Upper lobe of right lung (tissue), 1 donor: ENCODE measurements at regions not wholly inside any gene's neighbourhood (a gene's known extent, or its start where the extent isn't known, plus 50 kb on each side); places are given as distances from the start of the nearest gene placed in this dataset.

Experiments
- ATAC-seq: fragments of 200-7000 bp; cut with Tn5 transposase; one replicate; pipeline ENCODE4 v1.9.1; 2020; ENCODE audit warnings: mild to moderate bottlenecking, moderate library complexity
- DNase-seq: peaks from one replicate; pipeline ENCODE4 v3.0.0-alpha.2; 2020
- H3K27ac ChIP-seq: fragments of 200-600 bp; one replicate; pipeline ENCODE4 v1.8.0; 2022
- H3K27me3 ChIP-seq: fragments of 200-600 bp; one replicate; pipeline ENCODE4 v1.8.0; 2022; ENCODE audit warnings: mild to moderate bottlenecking
- H3K36me3 ChIP-seq: fragments of 200-600 bp; one replicate; pipeline ENCODE4 v1.8.0; 2022
- H3K4me1 ChIP-seq: fragments of 200-600 bp; one replicate; pipeline ENCODE4 v1.8.0; 2022
- H3K4me3 ChIP-seq: fragments of 200-600 bp; one replicate; pipeline ENCODE4 v1.8.0; 2022; ENCODE audit warnings: mild to moderate bottlenecking
- H3K9me3 ChIP-seq: fragments of 200-600 bp; one replicate; pipeline ENCODE4 v1.8.0; 2022
- CTCF ChIP-seq: fragments of 200-600 bp; IDR thresholded peaks from one replicate; pipeline ENCODE4 v1.8.0; 2022; ENCODE audit warnings: antibody characterized with exemption
- intact Hi-C: fragments of 100-400 bp; cut with DNase I; formaldehyde crosslinking; loops from one replicate; pipeline ENCODE4 v1.11.0; 2022
- donor health status: DM: no; HTN: yes; CAD: no; lungs with severe emphysema.

GRCh38 chrX:5250106-5250505 is 978.6 kb downstream of the NLGN4X start:
- Histone ChIP-seq H3K4me1 (no peaks in the 10 kb centered on the region), H3K27ac (no peak overlapping the region), H3K9me3 (no peaks in the 10 kb centered on the region), H3K4me3 (no peak overlapping the region), H3K27me3 (no peaks in the 10 kb centered on the region), H3K36me3 (no peaks in the 10 kb centered on the region)
- DNase-seq (no peak), ATAC-seq (no peak)
- TF ChIP-seq CTCF = no peak
- intact Hi-C loops = no loop called here

GRCh38 chrX:5242091-5242790 is 986.4 kb downstream of the NLGN4X start:
- intact Hi-C loops = no loop called here
- DNase-seq (no peak), ATAC-seq (no peak)
- Histone ChIP-seq H3K4me1 (no peaks in the 10 kb centered on the region), H3K27ac (no peak overlapping the region), H3K9me3 (no peaks in the 10 kb centered on the region), H3K27me3 (no peaks in the 10 kb centered on the region), H3K4me3 (no peak overlapping the region), H3K36me3 (no peaks in the 10 kb centered on the region)
- TF ChIP-seq CTCF = no peak

- DNase-seq = no peak
- ATAC-seq = no peak
Measured at GRCh38 chrX:5236749-5237148, 991.9 kb downstream of the NLGN4X start.

GRCh38 chrX:5236096-5236495 is 992.6 kb downstream of the NLGN4X start:
- no peak for DNase-seq
- Histone ChIP-seq H3K4me3 (no peak overlapping the region), H3K36me3 (no peaks in the 10 kb centered on the region), H3K9me3 (no peaks in the 10 kb centered on the region), H3K27ac (no peak overlapping the region), H3K27me3 (no peaks in the 10 kb centered on the region), H3K4me1 (no peaks in the 10 kb centered on the region)
- intact Hi-C loops = no loop called here
- peak; percentile 21 for TF ChIP-seq CTCF
- peak; percentile 70 for ATAC-seq

More at GRCh38 chrX:5236749-5237148, 991.9 kb downstream of the NLGN4X start:
- Histone ChIP-seq H3K4me3 (no peak overlapping the region), H3K36me3 (no peaks in the 10 kb centered on the region), H3K27ac (no peak overlapping the region), H3K27me3 (no peaks in the 10 kb centered on the region), H3K9me3 (no peaks in the 10 kb centered on the region), H3K4me1 (no peaks in the 10 kb centered on the region)
- intact Hi-C loops = no loop called here
- no peak for TF ChIP-seq CTCF

- Histone ChIP-seq H3K4me1 (no peaks in the 10 kb centered on the region), H3K27ac (no peak overlapping the region), H3K36me3 (no peaks in the 10 kb centered on the region), H3K9me3 (no peaks in the 10 kb centered on the region), H3K4me3 (no peak overlapping the region), H3K27me3 (no peaks in the 10 kb centered on the region)
- intact Hi-C loops = no loop called here
- DNase-seq (no peak), ATAC-seq (no peak)
- no peak for TF ChIP-seq CTCF
Measured at GRCh38 chrX:5233830-5234229, 994.8 kb downstream of the NLGN4X start.

- H3K27me3 ChIP-seq = no peaks in the 10 kb centered on the region
- no peak for ATAC-seq
- no peaks in the 10 kb centered on the region for H3K36me3 ChIP-seq
- H3K4me1 ChIP-seq = no peaks in the 10 kb centered on the region
- no peaks in the 10 kb centered on the region for H3K9me3 ChIP-seq
- no peak for DNase-seq
- no peak overlapping the region for H3K4me3 ChIP-seq
- intact Hi-C loops = no loop called here
- no peak for TF ChIP-seq CTCF
- H3K27ac ChIP-seq = no peak overlapping the region
Measured at GRCh38 chrX:5220421-5220820, 1008.2 kb downstream of the NLGN4X start.
